ENCODE measurements at regions not wholly inside any gene's neighbourhood (a gene's known extent, or its start where the extent isn't known, plus 50 kb on each side); places are given as distances from the start of the nearest gene placed in this dataset.
"Not testable (repeated sequence)": the region's sequence is repeated elsewhere in the genome, so short reads cannot be mapped to it uniquely, and the experiment has no call there.

GRCh38 chr12:59517522-59517921 lies 78.3 kb upstream of the SLC16A7 start:
- DNase-seq, result no peak

GRCh38 chr12:59500915-59501314 lies 94.9 kb upstream of the SLC16A7 start:
- DNase-seq, result no peak

- DNase-seq, result no peak
Observed at GRCh38 chr12:59500335-59500734, 95.5 kb upstream of the SLC16A7 start.

- no peak for DNase-seq
Observed at GRCh38 chr12:59499774-59500173, 96.1 kb upstream of the SLC16A7 start.

- no peak for DNase-seq
Observed at GRCh38 chr12:59494617-59495016, 101.2 kb upstream of the SLC16A7 start.

- DNase-seq, result no peak
Observed at GRCh38 chr12:59491877-59492276, 104.0 kb upstream of the SLC16A7 start.

- DNase-seq, result no peak
Observed at GRCh38 chr12:59486827-59487226, 109.0 kb upstream of the SLC16A7 start.

GRCh38 chr12:59484575-59484974 lies 111.3 kb upstream of the SLC16A7 start:
- DNase-seq, result no peak

GRCh38 chr12:59474236-59474635 lies 121.6 kb upstream of the SLC16A7 start:
- not testable (repeated sequence) for DNase-seq

GRCh38 chr12:59472273-59472672 lies 123.6 kb upstream of the SLC16A7 start:
- DNase-seq, result no peak

GRCh38 chr12:59459966-59460660 lies 135.7 kb upstream of the SLC16A7 start:
- DNase-seq, result no peak

GRCh38 chr12:59453475-59453874 lies 142.4 kb upstream of the SLC16A7 start:
- no peak for DNase-seq

GRCh38 chr12:59452746-59453145 lies 143.1 kb upstream of the SLC16A7 start:
- no peak for DNase-seq

- DNase-seq, result no peak
Observed at GRCh38 chr12:59452259-59452658, 143.6 kb upstream of the SLC16A7 start.

- DNase-seq, result peak; percentile 62
Observed at GRCh38 chr12:59446116-59446515, 149.7 kb upstream of the SLC16A7 start.

GRCh38 chr12:59444932-59445331 lies 150.9 kb upstream of the SLC16A7 start:
- no peak for DNase-seq

- no peak for DNase-seq
Observed at GRCh38 chr12:59432057-59432456, 163.8 kb upstream of the SLC16A7 start.

GRCh38 chr12:59431266-59431665 lies 164.6 kb upstream of the SLC16A7 start:
- no peak for DNase-seq

- no peak for DNase-seq
Observed at GRCh38 chr12:59429766-59430165, 166.1 kb upstream of the SLC16A7 start.

- DNase-seq, result no peak
Observed at GRCh38 chr12:59425798-59426197, 170.0 kb upstream of the SLC16A7 start.

- not testable (repeated sequence) for DNase-seq
Observed at GRCh38 chr12:59424666-59425065, 171.2 kb upstream of the SLC16A7 start.

- DNase-seq, result no peak
Observed at GRCh38 chr12:59414051-59414450, 181.8 kb upstream of the SLC16A7 start.

- no peak for DNase-seq
Observed at GRCh38 chr12:59408431-59408830, 187.4 kb upstream of the SLC16A7 start.

GRCh38 chr12:59407799-59408198 lies 188.0 kb upstream of the SLC16A7 start:
- DNase-seq, result no peak

- no peak for DNase-seq
Observed at GRCh38 chr12:59405992-59406391, 189.8 kb upstream of the SLC16A7 start.
